Adrenal gland (tissue), 9 donors: ENCODE measurements at regions not wholly inside any gene's neighbourhood (a gene's known extent, or its start where the extent isn't known, plus 50 kb on each side); places are given as distances from the start of the nearest gene placed in this dataset.

ENCODE experiments used
- DNase-seq, 7 donors: peaks; one replicate each; pipeline ENCODE4 v3.0.0-alpha.2; 2019 to 2020
- H3K27ac ChIP-seq, 5 donors: fragments of 200-600 bp; sonication (generic) in 4 of 5; 1 replicate in 3 of 5; 2 replicates in 2 of 5; pipeline versions ENCODE4 v1.5.1 to v1.8.0; 2016 to 2020; ENCODE audit warnings: mild to moderate bottlenecking in 1 of 5
- H3K27me3 ChIP-seq: fragments of 200-600 bp; 2 replicates; pipeline ENCODE4 v1.8.0; 2021
- H3K36me3 ChIP-seq, 2 donors: fragments of 200-600 bp; replicated peaks in 1 of 2; 1 replicate in 1 of 2; 2 replicates in 1 of 2; pipeline versions ENCODE4 v1.5.1 to v1.8.0; 2018 to 2022
- H3K4me1 ChIP-seq, 2 donors: fragments of 200-600 bp; replicated peaks in 1 of 2; 1 replicate in 1 of 2; 2 replicates in 1 of 2; pipeline versions ENCODE4 v1.5.1 to v1.8.0; 2018 to 2021
- H3K4me3 ChIP-seq, 4 donors: fragments of 200-600 bp; sonication (generic) in 3 of 4; one replicate each; pipeline ENCODE4 v1.5.1; 2016 to 2018
- H3K9me3 ChIP-seq, 3 donors: fragments of 200-600 bp; sonication (generic) in 1 of 3; replicated peaks in 1 of 3; 1 replicate in 2 of 3; 2 replicates in 1 of 3; pipeline versions ENCODE4 v1.5.1 to v1.8.0; 2016 to 2021
- POLR2A ChIP-seq, 2 donors: fragments of 450-650 bp; IDR thresholded peaks; one replicate each; pipeline ENCODE4 v1.6.1; 2017; ENCODE audit warnings: antibody characterized with exemption in 2 of 2, mild to moderate bottlenecking in 2 of 2, moderate library complexity in 1 of 2
- WGBS, 4 donors: extraction: QIAGEN DNeasy Blood & Tissue Kit in 2 of 4; methylation state at CpG; one replicate each; pipeline versions ENCODE4 v1.1.5 to v1.1.7; 2013 to 2017; 5-methylcytosine and 5-hydroxymethylcytosine counted together
- intact Hi-C, 2 donors: fragments of 100-400 bp; cut with DNase I; formaldehyde crosslinking; loops; one replicate each; pipeline versions ENCODE4 v1.14.1 to v1.15.0; 2022 to 2023
- TF ChIP-seq, protein P1 (sequence below), 6 experiments: fragments of 450-650 bp in 4 of 6; fragments of 200-600 bp in 2 of 6; sonication (generic) in 1 of 6; IDR thresholded peaks; 1 replicate in 5 of 6; 2 replicates in 1 of 6; pipeline versions ENCODE4 v1.5.1 to v1.8.0; 2016 to 2021; ENCODE audit warnings: antibody characterized with exemption in 6 of 6, mild to moderate bottlenecking in 2 of 6, moderate library complexity in 1 of 6
- donor health status: healthy with polysubstance abuse.
- donor health status: Bipolar disorder and iron deficiency.
- donor health status: DM: yes; HTN: yes; CAD: no.
- donor health status: DM: no; HTN: no; CAD: no.
- donor health status: DM: no; HTN: no; CAD: no.

DNA sequence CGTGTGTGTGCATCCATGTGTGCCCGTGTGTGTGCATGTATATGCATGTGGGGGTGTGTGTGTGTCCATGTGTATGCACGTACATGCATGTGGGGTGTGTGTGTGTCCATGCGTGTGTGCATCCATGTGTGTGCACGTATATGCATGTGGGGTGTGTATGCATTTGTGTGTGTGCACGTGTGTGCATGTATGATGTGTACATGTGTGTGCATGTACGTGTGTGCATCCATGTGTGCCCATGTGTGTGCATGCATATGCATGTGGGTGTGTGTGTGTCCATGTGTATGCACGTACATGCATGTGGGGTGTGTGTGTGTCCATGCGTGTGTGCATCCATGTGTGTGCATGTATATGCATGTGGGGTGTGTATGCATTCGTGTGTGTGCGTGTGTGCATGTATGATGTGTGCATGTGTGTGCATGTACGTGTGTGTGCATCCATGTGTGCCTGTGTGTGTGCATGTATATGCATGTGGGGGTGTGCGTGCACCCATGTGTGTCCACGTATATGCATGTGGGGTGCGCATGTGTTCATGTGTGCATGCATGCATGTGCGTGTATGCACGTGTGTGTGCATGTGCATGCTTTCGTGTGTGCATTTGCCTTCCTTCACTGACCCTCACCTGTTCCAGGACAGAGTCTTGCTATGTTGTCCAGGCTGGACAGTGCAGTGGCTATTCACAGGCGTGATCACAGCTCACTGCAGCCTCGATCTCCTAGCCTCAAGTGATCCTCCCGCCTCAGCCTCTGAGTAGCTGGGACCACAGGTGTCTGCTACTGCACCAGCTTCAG lies 129.6 kb upstream of the TNRC6C start:
- Histone ChIP-seq H3K9me3 (no peaks in the 10 kb centered on the region), H3K27me3 (no peaks in the 10 kb centered on the region), H3K27ac (peak overlapping the region in 1 of 5 donors; percentile 89), H3K4me1 (peaks cover 0 to 14% of the 10 kb centered on the region in 2 donors), H3K36me3 (no peaks in the 10 kb centered on the region), H3K4me3 (no peak overlapping the region)
- TF ChIP-seq, protein P1, sequence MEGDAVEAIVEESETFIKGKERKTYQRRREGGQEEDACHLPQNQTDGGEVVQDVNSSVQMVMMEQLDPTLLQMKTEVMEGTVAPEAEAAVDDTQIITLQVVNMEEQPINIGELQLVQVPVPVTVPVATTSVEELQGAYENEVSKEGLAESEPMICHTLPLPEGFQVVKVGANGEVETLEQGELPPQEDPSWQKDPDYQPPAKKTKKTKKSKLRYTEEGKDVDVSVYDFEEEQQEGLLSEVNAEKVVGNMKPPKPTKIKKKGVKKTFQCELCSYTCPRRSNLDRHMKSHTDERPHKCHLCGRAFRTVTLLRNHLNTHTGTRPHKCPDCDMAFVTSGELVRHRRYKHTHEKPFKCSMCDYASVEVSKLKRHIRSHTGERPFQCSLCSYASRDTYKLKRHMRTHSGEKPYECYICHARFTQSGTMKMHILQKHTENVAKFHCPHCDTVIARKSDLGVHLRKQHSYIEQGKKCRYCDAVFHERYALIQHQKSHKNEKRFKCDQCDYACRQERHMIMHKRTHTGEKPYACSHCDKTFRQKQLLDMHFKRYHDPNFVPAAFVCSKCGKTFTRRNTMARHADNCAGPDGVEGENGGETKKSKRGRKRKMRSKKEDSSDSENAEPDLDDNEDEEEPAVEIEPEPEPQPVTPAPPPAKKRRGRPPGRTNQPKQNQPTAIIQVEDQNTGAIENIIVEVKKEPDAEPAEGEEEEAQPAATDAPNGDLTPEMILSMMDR (IDR thresholded peaks at IDR 0.05), result no peak
- no peak for TF ChIP-seq POLR2A (IDR thresholded peaks at IDR 0.05)
- WGBS, 4 donors, result 81 to 87% (median 85%) methylated on average over 19 to 21 of the region's 21 CpGs
- no peak for DNase-seq
- intact Hi-C loops, result no loop called here

DNA sequence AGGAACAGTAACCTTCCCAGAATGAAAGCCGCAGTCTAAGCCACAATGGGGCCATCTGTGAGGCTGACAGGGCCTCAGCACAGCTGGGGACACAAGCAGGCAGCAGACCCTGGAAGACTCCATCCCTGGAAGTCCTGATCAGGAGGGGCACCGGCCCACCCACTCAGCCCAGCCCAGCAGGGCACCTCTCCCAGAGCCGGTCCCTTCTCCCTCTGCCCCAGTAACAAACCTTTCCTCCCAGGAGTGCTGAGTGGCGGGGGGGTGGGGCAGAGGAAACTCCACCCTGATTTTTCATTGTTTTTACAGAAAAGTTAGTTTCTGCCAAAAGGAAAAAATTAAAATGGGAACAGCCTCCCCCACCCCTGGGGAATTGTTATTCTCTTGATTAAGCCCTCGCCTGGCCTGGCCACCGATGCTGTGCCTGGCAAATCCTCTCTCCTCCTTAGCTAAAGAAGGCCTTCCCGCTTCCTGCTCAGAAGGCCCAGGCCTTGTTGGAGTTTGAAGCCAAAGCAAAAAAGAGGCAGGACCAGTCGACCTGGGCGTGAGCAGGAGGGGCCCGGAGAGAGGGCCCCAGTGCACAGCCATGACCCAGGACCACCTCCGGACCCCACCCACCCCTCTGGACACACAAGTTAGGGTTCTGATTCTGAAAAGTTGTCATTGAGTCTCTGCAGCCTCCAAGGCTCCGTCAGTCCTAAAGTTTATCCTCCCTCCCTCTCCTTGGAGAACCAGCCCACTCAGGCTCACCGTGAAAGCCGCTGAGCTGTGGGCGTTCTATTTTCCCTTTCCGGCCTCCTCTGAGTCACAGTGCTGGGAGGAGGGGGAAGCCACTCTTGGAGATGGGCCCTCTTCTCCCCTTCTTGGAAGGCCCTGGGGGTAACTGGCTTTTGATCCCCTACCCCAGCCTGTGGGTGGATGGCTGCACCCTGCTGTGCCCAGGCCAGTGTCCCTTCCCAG lies 128.4 kb upstream of the TNRC6C start:
- H3K9me3 ChIP-seq, result no peaks in the 10 kb centered on the region
- H3K4me3 ChIP-seq, result no peak overlapping the region
- H3K27me3 ChIP-seq, result no peaks in the 10 kb centered on the region
- H3K36me3 ChIP-seq, result no peaks in the 10 kb centered on the region
- intact Hi-C loops, result no loop called here
- DNase-seq, result peak in 5 of 7 donors; percentile 26 to 47 (median 33)
- H3K27ac ChIP-seq, result peak overlapping the region in 3 of 5 donors; percentile 57 to 89 (median 73)
- H3K4me1 ChIP-seq, result peaks cover 0 to 22% of the 10 kb centered on the region in 2 donors
- TF ChIP-seq, protein P1 (IDR thresholded peaks at IDR 0.05), result no peak
- no peak for TF ChIP-seq POLR2A (IDR thresholded peaks at IDR 0.05)
- WGBS, 4 donors, result 37 to 45% (median 43%) methylated on average over 13 to 16 of the region's 16 CpGs

DNA sequence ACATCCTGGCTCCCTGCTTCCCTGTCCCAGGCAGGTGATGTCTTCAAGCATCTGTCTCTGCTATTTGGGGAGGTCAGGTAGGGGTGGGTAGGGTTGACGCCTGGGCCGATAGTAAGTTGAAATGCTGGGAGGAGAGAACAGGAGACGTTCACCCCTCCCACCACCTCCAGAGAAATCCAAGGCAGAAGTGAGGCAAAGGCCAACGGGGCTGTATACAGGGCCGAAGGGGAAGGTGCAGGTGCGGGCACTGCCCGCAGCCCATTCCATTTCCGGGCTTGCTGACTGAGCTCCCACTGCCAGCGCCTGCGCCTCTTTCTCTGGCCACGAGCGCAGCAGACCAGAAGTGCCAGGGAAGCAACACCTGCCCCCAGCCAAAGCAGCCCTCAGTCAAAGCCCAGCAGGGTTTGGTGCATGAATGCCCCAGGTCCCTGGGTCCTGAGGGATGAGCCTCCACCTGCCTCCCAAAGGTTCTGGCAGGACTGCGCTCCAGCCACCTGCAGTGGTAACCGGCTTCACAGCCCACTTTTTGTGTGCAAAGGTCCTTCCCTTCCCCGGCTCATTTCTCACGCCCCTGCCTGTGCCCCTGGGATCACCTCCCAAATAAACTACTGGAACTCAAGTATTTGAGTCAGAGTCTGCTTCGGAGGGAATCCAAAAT lies 127.6 kb upstream of the TNRC6C start:
- WGBS, 4 donors, result 74 to 82% (median 80%) methylated on average over 11 to 17 of the region's 17 CpGs
- H3K4me3 ChIP-seq, result no peak overlapping the region
- intact Hi-C loops, result no loop called here
- H3K36me3 ChIP-seq, result no peaks in the 10 kb centered on the region
- H3K4me1 ChIP-seq, result peaks cover 0 to 22% of the 10 kb centered on the region in 2 donors
- no peak for TF ChIP-seq POLR2A (IDR thresholded peaks at IDR 0.05)
- TF ChIP-seq, protein P1 (IDR thresholded peaks at IDR 0.05), result no peak
- peak overlapping the region in 3 of 5 donors; percentile 57 to 89 (median 73) for H3K27ac ChIP-seq
- DNase-seq, result no peak
- no peaks in the 10 kb centered on the region for H3K9me3 ChIP-seq
- no peaks in the 10 kb centered on the region for H3K27me3 ChIP-seq
